HG02763 (cell line): ENCODE measurements at regions not wholly inside any gene's neighbourhood (a gene's known extent, or its start where the extent isn't known, plus 50 kb on each side); places are given as distances from the start of the nearest gene placed in this dataset.

Source experiments
- ATAC-seq: cut with Tn5 transposase; IDR thresholded peaks from one replicate; pipeline ENCODE4 v1.9.1; 2021; ENCODE audit warnings: mild to moderate bottlenecking, moderate library complexity; ENCODE audit not compliant: unreplicated experiment

DNA sequence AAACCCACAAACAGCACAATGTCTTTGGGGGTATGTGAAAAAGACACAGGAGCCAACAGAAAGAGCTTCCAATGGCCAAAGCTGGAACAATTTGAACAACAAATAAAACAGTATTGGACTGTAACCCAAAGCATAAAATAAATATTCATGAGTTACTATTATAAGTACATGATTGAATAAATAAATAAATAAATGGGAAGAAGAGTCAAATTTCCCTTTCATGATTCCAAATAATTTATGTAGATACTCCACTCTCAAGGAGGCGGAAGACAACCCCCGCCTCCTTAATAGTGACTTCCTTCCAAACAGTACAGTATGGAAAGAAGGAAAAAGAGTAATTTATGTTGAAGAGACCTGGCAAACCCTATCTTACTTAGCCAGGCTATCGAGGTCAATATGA is 124.4 kb upstream of the P2RY1 start:
- ATAC-seq = no peak

DNA sequence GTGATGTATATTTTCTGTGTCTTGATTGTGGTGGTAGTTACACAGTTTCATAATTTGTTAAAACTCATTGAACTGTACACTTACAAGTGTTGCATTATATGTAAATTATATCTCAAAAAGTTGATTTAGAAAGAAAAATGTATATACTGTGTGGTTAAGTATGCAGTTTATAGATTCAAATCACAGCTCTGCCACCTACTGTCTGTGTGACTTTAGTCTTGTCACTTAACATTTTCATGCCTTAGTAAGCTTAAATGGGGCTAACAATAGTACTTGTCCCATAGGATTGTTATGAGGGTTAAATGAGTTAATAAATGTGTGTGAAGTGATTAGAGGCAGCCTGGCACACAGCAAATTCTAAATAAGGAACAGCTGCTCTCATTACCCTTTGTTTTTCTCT is 120.9 kb upstream of the P2RY1 start:
- ATAC-seq = no peak

DNA sequence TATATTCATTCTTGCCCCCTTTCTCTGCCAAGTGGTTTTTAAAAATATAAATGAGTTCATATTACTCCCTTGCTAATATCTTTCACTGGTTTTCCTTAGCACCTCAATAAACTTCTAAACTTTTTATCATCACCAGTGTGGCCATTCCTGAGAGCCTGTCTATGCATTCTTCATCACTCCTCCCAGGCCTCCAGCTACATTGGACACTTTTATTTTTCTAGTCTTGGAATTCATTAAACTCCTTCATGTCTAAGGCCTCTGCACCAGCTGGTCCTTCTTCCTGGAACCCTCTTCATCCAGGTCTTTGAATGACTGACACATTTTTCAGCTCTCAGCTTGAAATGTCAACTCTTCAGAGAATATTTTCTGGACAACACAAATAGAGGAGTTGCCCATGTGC is 120.4 kb upstream of the P2RY1 start:
- no peak for ATAC-seq

DNA sequence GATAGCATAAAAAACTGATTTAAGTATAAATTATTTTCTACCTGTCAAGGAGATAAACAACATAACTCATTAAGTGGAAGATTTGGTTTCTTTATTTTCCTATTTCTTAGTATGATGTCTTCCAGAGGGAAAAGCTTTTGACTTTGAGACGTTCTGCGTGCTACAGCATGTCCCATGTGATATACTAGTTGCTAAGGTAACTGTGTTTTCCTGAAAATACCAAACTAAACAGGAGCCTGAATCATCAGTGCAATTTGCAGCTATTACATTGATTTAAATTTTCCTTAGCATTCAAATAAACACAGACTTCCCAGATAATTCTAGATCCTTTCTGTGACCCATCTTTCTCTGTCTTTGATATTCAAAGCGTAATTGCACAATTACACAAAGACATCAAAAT is 117.7 kb upstream of the P2RY1 start:
- ATAC-seq = no peak

DNA sequence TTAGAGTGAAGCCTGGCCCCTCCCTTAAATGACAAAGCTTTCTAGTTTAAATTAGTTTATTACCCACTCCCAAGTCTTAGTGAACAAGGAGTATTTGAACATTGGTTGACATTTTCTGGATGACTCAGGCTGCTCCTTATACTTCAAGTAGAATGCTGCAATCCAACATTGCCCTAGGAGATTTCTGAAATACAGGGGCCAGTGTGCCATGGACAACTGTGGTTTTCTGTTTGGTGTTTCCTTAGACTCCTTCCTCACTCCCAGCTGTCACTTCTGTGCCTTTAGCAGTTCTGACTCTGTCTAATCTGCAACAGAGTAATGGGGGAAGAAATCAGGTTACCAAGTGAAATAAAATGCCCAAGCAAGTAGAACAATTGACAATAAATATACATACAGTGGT is 116.1 kb upstream of the P2RY1 start:
- ATAC-seq = no peak

DNA sequence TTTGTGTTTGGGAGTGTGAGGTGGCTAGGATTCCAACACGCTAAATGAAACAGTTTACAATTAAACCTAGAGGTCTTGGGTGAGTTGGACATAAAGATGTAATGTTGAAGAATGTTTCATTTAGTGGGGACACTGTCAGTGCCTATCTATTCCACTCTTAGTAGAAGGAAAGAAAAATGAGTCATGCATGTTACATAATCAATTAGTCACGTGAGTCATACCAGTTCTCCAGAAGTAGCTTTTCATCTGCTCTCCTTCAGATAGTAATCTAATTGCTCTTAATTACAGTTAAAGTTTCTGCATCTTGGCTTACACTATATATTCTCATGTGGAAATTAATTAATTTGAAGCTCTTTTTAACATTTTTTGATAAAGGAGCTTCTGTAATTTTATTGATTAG is 115.7 kb upstream of the P2RY1 start:
- no peak for ATAC-seq

DNA sequence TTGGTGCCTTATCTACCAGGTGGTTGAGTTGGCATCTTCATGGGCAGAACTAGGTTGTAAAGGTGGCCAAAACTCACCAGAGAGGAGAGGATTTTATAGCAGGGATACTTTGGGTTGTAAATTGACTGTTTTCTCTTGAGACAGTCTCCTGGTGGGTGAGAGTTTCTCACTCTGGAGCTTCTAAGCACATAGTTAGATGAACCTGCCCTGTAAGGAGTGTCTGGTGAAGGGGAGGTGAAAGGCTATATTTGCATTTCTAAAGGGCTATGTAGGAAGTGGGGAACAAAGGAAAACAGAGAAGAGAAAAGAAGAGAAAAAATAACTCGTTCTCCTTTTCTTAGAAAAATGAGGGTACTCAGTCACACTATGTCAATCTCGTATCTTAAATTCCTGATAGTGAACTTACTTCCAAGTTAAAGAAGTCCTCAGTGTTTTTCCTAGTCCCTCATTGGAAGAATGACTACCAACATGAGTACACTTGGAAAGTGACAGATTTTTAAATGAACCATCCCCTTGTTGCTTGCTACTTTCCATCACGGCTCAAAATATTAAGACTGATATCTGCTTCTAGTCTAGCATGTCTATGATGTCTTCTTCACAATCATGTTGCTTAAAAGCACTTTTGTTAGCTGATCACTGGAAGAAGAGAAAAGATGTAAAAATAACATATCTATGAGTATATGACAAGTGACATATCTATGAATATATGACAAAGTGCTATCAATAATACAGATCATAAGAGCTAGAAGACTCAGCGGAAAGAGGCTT is 113.8 kb upstream of the P2RY1 start:
- ATAC-seq = no peak

DNA sequence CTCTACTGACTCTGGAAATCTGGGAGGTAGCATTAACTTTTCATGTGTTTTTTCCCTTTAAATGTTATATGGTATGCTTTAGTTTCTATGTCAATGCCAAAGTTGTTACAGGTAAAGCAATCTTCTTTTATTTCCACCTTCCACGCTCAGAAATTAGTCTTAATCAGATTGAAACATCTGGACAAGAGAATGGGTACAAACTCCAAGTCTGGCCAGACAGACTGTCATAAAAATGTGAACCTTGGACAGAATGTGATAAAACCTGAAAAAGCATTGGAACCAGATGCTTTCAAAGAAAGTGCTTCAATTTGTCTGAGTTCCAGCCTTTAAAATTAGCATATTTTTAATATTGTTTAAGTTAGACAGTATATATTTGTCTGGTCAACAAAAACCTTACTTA is 110.7 kb upstream of the P2RY1 start:
- ATAC-seq = no peak

DNA sequence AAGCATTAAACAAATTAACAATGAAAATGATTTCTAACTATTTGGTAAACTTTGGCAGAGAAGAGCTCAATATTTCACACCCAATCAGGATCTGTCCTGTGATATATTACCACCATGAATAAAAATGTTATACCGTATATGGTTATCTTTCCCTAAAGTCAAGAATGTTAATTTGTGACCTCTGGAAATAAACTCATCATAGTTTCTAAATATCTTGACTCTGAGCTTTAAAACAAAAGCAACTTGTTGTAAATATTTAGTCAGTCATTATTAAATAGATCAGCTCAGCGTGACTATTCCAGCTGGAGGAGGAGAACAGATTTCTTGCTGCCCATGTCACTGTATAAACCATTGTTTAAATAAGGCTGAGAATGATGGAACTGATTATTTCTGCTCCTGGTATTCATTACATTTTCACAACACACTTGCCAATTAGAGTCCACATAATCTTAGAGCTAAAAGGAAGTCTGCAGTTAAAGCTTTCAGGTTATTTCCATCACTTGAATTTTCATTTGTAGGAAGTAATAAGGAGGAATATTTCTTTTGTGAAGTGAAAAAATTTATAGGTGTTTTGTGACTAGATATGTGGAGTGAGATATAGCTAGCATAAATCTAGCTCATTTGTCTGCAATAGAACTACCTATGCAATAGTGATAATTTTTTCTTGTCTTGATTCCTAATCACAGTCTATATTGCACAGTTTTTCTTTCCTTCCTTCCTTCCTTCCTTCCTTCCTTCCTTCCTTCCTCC is 106.5 kb upstream of the P2RY1 start:
- ATAC-seq = no peak

DNA sequence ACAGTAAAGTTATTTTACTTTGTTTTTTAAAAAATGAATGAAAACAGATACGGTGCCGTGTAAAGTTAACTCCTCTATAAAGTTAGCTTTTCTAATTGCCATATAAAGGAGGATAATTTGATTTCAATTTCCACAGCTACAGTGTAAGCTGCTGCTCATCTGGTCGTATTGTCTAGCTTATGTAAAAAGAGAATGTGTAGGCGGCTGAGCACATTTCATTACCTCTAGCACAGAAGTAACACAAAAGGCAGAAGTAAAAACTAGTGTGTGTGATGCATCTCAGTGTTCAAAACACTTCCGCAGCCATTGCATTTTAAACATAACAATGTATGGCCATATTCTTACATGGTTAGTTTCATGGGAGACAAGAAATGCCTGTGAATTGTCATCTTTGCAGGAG is 105.0 kb upstream of the P2RY1 start:
- ATAC-seq = no peak

DNA sequence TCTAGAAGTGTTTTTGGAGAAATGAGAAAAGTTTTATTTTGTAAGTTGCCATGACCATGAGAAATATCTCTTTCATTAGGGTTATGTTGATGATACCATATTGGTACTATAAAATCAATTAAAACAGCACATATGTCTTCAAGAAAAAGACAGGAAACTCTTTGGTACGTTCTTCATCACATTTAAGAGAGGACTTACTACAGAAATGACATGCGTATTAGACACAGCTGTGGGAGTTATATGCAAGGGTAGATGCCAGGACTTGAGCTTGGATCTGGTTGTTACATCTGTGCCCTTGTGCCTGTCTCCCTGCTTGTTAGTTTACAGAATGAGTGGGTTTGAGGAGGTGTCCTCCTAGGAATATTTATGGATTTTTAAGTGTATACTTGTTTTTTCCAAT is 103.4 kb upstream of the P2RY1 start:
- no peak for ATAC-seq

DNA sequence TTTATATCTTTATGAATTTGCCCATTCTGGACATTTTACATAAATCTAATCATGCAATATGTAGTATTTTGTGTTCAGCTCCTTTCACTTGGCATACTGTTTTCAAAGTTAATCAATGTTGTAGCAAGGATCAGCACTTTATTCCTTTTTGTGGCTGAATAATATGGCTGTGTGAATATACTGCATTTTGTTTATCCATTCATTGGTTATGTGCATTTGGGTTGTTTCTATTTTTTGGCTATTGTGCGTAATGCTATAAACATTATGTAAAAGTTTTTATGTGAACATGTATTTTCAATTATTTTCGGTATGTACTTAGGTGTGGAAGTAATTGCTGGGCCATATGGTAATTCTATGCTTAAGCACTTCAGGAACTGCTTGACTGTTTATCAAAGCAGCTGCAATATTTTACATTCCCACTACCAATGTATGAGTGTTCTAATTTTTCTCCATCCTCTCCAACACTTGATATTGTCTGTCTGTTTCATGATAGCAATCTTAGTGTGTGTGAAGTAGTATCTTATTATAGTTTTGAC is 101.3 kb upstream of the P2RY1 start:
- no peak for ATAC-seq

DNA sequence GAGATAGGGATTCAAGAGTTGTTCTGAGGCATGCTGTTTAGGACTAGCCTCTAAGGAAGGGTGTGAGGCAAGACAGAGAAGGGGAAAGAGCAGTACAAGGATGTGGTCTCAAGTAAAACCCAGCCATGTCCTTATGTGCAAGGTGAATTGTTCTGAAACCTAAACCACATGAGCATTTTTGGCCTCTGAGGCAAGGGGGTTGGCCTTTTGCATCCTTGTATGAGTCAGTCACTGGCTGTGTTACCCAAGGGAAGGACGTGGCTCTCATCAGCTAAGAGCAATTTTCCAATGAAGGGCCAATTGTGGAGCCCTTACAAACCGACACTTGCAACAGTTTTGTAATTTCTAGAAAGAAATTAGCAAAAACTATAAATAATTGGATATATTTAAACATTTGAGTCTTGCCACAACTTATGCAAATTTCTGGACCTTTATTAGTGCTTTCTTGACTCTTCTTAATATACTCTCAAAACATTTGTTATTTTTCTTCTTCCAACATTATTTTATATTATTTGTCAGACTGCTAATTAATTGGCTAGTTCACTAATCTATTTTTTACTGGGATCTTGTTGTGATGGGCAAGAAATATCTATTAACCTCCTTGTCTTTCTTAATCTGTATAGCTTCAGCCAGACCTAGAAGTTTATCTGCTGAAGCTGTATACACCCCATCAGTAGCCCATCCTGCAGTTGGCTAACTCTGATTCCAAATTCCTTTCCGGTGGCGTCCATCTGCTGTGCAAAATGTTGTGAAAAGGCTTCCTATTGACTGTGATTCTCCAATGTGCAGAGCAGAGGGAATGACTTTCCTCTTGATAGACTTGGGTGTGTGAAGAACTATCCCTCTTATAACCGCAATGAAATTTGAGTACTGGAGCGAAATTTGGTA is 97.7 kb upstream of the P2RY1 start:
- peak; percentile 99 for ATAC-seq

DNA sequence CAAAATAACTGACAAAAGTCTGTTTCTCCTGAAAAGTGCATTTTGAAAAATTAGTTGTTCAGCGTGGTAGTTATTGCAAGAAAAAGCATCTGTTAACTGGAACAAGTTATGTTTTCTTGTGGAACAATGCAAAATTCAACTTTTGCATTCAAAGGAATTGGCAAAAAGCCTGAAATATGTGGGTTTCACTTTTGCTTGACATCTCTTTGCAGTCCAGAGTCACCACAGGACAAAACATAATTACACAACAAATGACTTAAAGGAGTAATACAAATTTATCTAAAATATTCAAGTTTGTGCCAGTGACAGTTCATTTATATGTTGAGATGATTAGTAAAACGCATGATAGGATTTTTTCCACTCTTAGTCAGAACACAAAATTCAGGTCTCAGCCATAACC is 96.3 kb upstream of the P2RY1 start:
- peak; percentile 25 for ATAC-seq

DNA sequence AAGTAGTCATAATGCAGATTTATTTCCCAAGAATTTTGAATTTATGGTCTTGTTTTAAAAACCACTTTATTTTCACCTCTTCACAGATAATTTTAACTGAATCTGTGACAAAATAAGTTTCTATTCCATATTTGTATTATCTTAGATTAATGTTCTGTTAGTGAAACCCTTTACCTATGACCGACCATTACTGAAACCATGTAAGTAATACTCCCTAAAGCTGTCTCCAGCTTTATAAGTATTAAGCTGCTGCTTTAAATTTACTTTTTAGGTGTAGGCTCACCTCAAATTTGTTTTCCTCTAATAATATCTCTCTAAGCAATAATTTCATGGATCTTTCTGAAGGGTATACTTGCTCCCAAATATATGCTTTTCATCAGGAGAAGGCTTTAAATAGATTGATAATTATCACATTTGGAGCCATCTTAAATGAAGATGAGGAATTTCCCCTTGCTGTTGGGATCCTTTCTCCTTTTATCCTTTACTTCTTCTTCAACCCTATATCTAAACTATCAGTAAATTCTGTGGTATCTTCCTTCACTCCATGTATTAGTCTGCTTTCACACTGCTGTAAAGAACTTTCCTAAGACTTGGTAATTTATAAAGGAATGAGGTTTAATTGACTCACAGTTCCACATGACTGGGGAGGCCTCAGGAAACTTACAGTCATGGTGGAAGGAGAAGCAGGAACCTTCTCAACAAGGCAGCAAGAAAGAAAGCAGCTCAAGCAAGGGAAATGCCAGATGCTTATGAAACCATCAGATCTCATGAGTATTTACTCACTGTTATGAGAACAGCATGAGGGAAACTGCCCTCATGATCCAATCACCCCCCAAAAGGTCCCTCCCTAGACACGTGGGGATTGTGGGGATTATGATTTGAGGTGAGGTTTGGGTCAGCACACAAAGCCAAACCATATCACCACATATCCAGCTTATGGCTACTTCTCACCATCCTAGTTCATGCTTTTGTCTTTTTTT is 92.3 kb upstream of the P2RY1 start:
- ATAC-seq = no peak

DNA sequence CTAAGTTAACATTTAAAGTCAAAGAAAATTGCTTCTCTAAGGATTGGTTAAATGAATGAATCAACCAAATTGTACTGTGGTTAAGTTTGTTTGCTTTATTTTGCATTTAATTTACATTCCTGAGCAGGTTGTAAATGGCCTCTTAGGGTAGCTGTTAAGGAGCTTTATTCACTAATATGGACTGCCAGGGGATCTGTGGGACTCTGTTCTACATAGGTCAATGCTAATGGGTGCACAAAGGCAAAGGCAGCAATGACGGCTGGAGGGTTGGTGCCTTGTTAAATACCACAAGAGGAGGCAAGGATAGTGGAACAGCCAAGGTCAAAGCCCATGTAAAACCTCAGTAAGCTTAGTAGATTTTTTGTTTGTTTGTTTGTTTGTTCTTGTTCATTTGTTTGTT is 89.3 kb upstream of the P2RY1 start:
- ATAC-seq = no peak

DNA sequence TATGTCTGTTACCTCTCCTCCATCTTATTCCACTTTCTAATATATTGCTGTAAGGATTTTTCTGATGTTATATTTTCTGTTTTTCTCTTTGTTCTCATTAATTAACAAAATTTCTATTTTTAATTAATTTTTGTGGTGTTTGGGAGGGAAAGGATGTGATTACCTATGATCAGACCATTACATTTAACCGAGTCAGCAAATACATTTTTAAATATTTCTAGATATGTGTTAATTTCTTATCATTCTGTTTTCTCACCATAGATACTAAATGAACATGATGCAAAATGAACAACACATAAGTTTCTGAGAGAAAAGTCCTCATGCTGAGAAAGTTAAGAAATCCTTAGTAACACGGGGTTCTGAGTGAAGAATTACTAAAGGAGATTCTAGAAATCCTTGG is 80.6 kb upstream of the P2RY1 start:
- ATAC-seq = no peak

DNA sequence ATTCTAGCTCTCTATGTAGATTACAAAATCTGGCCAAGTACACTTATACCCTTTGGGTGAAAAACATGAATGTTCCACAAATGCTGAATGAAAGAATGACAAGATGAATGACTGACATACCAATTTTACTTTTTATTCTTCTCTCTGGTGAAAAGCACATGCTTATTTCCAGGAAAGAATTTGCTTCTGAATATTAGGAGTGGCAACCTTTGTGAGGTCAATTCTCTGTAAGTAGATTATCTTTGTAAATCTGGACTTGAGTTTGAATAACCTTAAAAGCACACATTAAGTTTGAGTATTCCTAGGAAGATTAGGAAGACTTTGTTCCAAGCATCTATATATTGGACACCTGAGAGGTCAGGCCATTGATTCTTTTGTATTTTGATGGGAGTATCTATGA is 78.1 kb upstream of the P2RY1 start:
- ATAC-seq = no peak

DNA sequence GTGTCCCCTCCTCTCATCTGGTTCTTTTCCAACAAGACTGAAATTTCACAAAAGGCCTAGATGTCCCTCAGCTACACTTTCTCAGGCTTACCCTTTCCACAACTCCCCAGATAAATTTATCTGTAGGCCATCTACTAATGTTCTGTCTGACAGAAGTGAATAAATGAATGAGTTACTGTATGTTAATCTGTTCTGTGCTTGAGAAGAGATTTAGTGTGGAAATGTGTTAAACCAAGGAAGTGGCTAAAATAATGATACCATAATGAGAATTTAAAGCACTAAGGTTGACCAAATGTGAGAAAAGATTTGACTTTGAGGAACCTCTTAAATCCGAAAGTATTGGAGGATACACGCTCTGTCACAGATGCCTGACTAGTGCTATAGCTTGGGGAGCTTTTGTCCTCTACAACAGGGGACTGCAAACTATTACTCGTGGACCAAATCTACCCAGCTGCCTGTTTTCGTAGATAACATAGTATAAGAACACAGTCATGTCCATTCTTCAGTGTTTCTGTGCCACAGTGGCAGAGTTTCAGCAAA is 74.8 kb upstream of the P2RY1 start:
- peak; percentile 68 for ATAC-seq

DNA sequence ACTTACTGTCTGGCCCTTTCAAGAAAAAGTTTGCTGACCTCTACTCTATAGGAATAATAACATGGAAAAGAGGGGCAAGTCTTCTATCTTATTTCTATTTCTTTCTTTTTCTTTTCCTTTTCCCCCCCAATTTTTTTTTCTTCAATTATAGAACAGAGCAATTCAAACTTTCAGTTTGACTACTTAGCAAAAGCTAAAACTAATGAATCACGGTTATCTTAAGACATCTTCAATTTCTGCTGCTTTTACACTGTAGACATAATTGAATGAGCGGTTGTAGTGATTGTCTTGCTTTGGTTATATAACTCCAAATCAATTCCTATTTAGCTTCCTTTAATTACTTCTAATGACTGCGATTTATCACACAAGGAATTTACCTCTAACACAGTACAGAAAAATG is 74.3 kb upstream of the P2RY1 start:
- ATAC-seq = peak; percentile 28
